HG03457 (cell line): ENCODE measurements at regions not wholly inside any gene's neighbourhood (a gene's known extent, or its start where the extent isn't known, plus 50 kb on each side); places are given as distances from the start of the nearest gene placed in this dataset.
"Not testable (repeated sequence)": the region's sequence is repeated elsewhere in the genome, so short reads cannot be mapped to it uniquely, and the experiment has no call there.

Experiments used
- ATAC-seq: cut with Tn5 transposase; IDR thresholded peaks from one replicate; pipeline ENCODE4 v1.9.1; 2021; ENCODE audit warnings: moderate number of reproducible peaks; ENCODE audit not compliant: unreplicated experiment

- no peak for ATAC-seq
These were observed 191.2 kb downstream of the FZD1 start for GRCh38 chr7:91455411-91455810.

DNA sequence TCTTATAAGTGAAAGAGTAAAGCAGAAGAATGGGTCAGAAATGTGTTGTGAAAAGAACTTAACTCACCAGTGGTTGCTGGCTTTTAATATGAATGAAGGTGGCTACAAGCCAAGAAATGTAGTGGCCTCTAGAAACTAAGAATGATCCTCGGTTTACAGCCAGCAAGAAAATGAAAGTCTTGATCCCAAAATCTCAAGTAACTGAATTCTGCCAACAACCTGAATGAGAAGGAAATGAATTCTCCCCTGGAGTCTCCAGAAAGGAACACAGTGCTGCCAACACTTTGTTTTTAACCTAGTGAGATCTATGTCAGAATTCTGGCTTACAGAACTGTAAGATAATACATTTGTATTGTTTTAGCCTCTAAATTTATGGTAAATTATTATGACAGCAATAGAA, 193.0 kb downstream of the FZD1 start:
- no peak for ATAC-seq

- no peak for ATAC-seq
These were observed 195.3 kb downstream of the FZD1 start for GRCh38 chr7:91459539-91459938.

DNA sequence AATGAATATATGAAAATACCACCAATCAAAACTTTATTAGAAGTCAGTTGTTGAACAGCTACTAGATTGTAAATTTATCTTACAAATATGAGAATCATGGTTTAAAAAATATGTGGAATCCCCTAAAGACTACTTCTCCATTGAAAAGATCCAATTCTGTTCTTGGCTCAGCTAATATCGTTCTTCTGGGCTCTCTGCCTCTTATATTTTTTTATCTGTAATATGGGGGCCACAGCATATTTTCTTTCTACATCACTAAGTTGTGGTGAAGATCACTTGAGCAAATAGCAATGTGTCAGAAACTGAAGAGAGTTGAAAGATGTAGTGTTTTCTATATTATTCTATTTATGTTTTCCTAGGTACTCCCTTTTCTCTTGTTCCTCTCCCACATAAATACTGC, 198.1 kb downstream of the FZD1 start:
- ATAC-seq: no peak

DNA sequence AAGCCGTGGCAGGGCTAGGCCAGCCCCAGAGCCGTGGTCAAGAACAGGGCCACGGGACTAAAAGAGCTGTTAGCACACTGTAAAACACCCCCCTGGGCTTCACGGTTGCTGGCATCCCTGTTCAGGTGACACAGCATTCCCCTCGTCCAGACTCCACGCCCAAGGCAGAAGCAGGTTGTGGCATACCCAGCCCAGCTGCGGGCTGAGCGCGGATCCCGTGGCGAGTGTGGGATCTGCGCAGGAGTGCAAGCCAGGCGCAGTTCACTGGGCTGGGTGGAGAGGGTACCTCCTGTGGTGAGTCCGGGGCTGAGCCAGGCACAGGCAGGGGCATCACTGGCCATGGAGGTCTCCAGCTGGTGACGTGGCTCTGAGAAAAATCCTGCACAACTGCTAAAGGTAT, 199.1 kb downstream of the FZD1 start:
- no peak for ATAC-seq

GRCh38 chr7:91465595-91466061, 201.4 kb downstream of the FZD1 start:
- ATAC-seq: no peak

DNA sequence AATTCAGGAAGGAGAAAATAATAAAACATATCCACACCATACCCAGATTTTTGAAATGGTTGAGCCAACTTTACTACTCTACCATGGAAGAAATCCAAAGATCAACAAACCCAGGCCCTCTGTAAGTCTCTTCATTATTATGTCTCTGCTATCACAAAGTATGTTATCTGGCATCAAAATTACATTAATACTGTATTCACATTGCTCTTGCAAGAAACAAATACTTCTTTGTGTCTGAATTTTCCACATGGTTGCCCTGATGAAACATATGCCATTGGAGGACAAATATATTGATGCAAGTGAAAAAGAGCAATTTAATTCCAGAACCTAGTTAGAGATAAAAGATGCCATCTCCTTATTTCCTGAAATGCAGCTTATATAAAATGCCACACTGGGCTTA, 204.0 kb downstream of the FZD1 start:
- no peak for ATAC-seq

- ATAC-seq: no peak
These were observed 209.4 kb downstream of the FZD1 start for GRCh38 chr7:91473619-91474018.

- no peak for ATAC-seq
These were observed 209.8 kb downstream of the FZD1 start for GRCh38 chr7:91474074-91474473.

DNA sequence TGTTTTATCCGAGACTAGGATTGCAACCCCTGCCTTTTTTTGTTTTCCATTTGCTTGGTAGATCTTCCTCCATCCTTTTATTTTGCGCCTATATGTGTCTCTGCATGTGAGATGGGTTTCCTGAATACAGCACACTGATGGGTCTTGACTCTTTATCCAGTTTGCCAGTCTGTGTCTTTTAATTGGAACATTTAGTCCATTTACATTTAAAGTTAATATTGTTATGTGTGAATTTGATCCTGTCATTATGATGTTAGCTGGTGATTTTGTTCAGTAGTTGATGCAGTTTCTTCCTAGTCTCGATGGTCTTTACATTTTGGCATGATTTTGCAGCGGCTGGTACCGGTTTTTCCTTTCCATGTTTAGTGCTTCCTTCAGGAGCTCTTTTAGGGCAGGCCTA, 216.2 kb downstream of the FZD1 start:
- not testable (repeated sequence) for ATAC-seq

- ATAC-seq: no peak
These were observed 227.6 kb downstream of the FZD1 start for GRCh38 chr7:91491868-91492267.

- ATAC-seq: no peak
These were observed 228.1 kb downstream of the FZD1 start for GRCh38 chr7:91492317-91492716.

DNA sequence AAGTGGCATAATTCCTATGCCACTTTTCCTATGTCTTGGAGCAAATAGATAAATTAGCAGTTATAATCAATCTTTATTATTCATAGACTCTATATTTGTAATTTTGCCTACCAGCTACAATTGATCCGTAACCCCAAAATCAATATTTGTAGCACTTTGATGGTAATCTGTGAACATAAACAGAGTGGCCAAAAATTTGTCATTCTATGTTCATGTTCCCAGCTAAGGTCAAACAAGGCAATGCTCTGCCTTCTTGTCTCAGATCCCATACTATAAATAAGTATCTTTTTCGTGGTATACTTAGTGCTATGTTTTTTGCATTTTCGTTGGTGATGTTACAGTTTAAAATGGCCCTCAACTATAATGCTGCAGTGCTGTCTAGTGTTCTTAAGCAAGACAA, 228.5 kb downstream of the FZD1 start:
- ATAC-seq: no peak

DNA sequence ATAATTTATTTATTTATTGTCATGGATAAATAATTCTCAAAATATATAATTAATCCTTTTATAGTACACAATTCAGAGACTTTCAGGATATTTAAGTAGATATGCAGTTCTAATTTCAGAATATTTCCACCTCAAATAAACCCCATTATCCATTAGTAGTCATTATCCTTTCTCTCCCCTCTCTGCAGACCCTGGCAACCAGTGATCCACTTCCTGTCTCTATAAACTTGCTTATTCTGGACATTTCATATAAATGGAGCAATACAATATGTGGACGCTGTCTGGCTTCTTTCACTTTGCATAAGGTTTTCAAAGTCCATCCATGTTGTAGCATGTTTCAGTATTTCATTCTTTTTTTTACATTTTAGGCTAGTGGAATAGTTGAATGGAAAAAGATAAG, 230.2 kb downstream of the FZD1 start:
- ATAC-seq: no peak

DNA sequence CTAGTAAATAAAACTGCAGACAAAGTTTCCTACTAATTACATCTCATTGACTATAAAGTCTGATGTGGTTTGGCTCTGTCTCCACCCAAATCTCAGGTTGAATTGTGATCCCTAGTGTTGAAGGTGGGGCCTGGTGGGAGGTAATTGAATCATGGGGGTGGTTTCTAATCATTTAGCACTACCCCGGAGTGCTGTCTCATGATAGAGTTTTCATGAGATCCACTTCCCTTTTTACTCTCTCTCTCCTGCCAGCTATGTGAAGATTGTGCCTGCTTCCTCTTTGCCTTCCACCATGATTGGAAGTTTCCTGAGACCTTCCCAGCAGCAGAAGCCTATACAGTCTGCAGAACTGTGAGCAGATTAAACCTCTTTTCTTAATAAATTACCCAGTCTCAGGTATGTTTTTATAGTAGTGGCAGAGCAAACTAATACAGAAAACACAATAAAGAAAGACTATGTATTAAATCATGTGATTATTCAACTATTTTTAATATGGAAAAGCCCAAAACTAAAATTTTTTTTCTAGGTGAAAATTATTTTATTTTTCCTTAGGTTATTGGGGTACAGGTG, 232.1 kb downstream of the FZD1 start:
- ATAC-seq: no peak

- not testable (repeated sequence) for ATAC-seq
These were observed 233.0 kb downstream of the FZD1 start for GRCh38 chr7:91497277-91497676.

DNA sequence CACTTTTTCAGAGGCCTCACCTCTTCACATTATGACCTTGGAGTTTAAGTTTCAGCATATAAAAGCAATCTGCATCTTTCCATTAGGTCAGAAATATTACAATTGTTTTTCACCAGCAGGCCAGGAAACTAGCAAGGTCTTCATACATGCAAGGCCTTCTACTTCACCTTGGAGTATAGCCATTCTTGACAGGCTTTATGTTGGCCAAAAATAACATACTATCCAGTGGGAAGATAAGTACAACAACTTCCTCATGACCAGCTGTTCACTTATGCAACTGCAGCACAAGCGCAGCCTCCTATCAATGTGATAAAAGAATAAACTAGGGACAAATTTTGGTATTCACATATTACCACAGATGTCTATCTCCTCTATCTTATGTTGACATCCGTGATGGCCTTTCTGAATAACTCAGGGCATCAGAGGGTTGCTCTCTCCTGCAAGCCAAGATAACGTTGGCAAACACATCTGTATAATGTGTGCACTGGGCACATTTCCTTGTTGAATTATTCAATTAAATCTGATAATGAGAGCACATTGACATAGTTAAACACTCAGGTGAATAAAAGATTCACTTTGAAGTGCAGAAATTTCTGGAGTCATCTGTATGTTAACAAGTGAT, 239.8 kb downstream of the FZD1 start:
- ATAC-seq: no peak

- no peak for ATAC-seq
These were observed 240.7 kb downstream of the FZD1 start for GRCh38 chr7:91504919-91505318.

GRCh38 chr7:91506966-91507365, 242.7 kb downstream of the FZD1 start:
- ATAC-seq: not testable (repeated sequence)

- not testable (repeated sequence) for ATAC-seq
These were observed 247.6 kb downstream of the FZD1 start for GRCh38 chr7:91511861-91512260.

DNA sequence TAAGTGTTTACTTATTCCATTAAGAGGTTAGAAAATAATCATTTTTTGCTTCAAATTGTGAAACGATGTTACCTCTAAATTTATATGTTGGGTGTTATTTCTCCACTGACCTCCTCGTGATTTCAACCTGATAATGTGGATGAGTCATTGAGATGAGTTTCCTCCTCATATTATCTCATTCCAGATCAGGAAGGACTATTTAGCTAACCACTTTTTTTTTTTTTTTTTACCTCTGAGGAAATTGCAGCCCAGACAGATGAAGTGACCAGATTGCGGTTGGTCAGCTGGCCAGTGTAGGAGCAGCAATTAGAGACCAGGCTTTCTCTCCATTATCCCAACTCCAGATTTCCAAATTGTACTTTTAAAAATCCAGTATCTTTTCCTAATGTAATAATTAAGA, 248.7 kb downstream of the FZD1 start:
- ATAC-seq: no peak

GRCh38 chr7:91514591-91514990, 250.4 kb downstream of the FZD1 start:
- no peak for ATAC-seq

DNA sequence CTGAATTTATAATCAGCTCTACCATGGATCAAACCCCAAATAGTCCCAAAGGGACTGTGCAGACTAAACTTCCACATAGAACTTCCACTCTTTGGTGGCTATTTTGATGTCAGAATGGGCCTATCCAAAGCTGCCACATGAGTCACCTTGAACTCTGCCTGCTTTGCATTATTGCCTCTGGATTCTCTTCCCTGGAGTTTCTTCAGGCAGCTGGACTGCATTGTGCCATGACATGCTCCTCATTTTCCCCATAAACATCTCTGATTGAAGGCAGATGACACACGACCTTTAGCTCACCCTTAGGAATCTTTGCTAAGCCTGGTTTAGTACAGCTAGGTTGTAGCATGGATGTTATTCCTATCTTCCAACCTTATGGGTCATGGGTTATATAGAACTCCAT, 251.7 kb downstream of the FZD1 start:
- ATAC-seq: no peak
